Left lung (tissue), 4 donors: ENCODE measurements at regions not wholly inside any gene's neighbourhood (a gene's known extent, or its start where the extent isn't known, plus 50 kb on each side); places are given as distances from the start of the nearest gene placed in this dataset.
A peak's percentile ranks its signal among the peaks of the same experiment; 100 is the strongest.

Source experiments
- ATAC-seq: fragments of 200-7000 bp; cut with Tn5 transposase; one replicate; pipeline ENCODE4 v1.9.1; 2020; ENCODE audit warnings: moderate library complexity
- DNase-seq, 4 donors: peaks; one replicate each; pipeline ENCODE4 v3.0.0-alpha.2; 2013 to 2020
- H3K27ac ChIP-seq, 2 donors: fragments of 200-600 bp; sonication (generic) in 1 of 2; one replicate each; pipeline versions ENCODE4 v1.5.0 to v1.8.0; 2020 to 2021
- H3K27me3 ChIP-seq, 2 donors: fragments of 200-600 bp; sonication (generic) in 1 of 2; one replicate each; pipeline versions ENCODE4 v1.5.0 to v1.8.0; 2020 to 2021
- H3K36me3 ChIP-seq, 2 donors: fragments of 200-600 bp; sonication (generic) in 1 of 2; one replicate each; pipeline versions ENCODE4 v1.5.0 to v1.8.0; 2020 to 2021
- H3K4me1 ChIP-seq, 2 donors: fragments of 200-600 bp; one replicate each; pipeline ENCODE4 v1.8.0; 2021
- H3K4me3 ChIP-seq, 2 donors: fragments of 200-600 bp; sonication (generic) in 1 of 2; one replicate each; pipeline versions ENCODE4 v1.5.0 to v1.8.0; 2020 to 2021; ENCODE audit warnings: mild to moderate bottlenecking in 1 of 2
- H3K9me3 ChIP-seq, 2 donors: fragments of 200-600 bp; sonication (generic) in 1 of 2; one replicate each; pipeline versions ENCODE4 v1.5.0 to v1.8.0; 2020 to 2021
- CTCF ChIP-seq, 2 donors: fragments of 200-600 bp; sonication (generic) in 1 of 2; IDR thresholded peaks; one replicate each; pipeline versions ENCODE4 v1.5.0 to v1.8.0; 2021; ENCODE audit warnings: antibody characterized with exemption in 2 of 2
- intact Hi-C, 2 donors: fragments of 100-400 bp; cut with DNase I; formaldehyde crosslinking; loops; one replicate each; pipeline versions ENCODE4 v1.11.2 to v1.14.2; 2022
- donor health status: DM: no; HTN: yes; CAD: no.
- donor health status: DM: no; HTN: no; CAD: no.

DNA sequence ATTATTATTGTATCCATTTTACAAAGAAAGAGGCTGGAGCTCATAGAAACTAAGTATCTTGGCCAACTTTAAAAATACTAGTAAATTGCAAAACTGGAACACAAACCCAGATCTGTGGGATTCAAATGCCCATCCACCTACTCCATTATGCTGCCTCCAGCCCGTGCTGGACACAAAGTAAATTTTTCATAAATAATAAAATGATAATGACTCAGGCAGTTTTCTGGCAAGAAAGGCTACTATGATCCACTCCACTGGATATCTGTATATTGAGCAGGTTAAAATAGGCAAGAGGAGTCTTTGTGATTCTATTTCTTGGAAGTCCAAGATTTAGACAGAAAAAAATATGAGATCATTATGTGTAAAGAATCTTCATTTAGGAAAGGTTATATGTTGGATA is 138.3 kb upstream of the DUSP10 start:
- no peaks in the 10 kb centered on the region for H3K36me3 ChIP-seq
- no peaks in the 10 kb centered on the region for H3K9me3 ChIP-seq
- H3K4me1 ChIP-seq: no peaks in the 10 kb centered on the region
- no peak for ATAC-seq
- no peak for DNase-seq
- no peak for TF ChIP-seq CTCF (IDR thresholded peaks at IDR 0.05)
- intact Hi-C loops: no loop called here
- H3K27me3 ChIP-seq: no peaks in the 10 kb centered on the region
- H3K4me3 ChIP-seq: no peak overlapping the region
- H3K27ac ChIP-seq: no peak overlapping the region

GRCh38 chr1:221878134-221878533 is 136.2 kb upstream of the DUSP10 start:
- no peak for ATAC-seq
- no peaks in the 10 kb centered on the region for H3K9me3 ChIP-seq
- no peaks in the 10 kb centered on the region for H3K4me1 ChIP-seq
- H3K27me3 ChIP-seq: no peaks in the 10 kb centered on the region
- no peaks in the 10 kb centered on the region for H3K36me3 ChIP-seq
- no peak overlapping the region for H3K27ac ChIP-seq
- intact Hi-C loops: no loop called here
- DNase-seq: no peak
- no peak overlapping the region for H3K4me3 ChIP-seq
- TF ChIP-seq CTCF (IDR thresholded peaks at IDR 0.05): no peak

DNA sequence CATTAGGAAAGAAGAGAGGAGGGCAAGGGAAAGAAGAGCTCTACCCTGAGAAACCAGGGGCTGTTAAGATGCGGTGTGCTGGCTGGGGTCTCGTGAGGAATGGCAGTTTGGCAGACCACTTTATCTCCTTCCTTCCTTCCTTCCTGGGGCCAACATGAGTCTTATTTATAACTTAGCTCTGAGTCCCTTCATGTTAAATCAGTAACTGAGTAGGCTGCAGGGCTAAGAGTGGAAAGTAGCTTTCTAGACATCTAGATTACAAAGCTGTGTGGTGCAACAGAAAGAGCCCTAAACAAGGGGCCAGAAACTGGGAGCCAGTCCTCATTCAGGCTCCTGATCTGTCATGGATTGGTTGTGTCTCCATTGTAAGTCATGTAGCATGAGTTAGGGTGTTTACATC is 135.4 kb upstream of the DUSP10 start:
- no peak overlapping the region for H3K27ac ChIP-seq
- TF ChIP-seq CTCF (IDR thresholded peaks at IDR 0.05): no peak
- no peaks in the 10 kb centered on the region for H3K4me1 ChIP-seq
- no peak for DNase-seq
- H3K9me3 ChIP-seq: no peaks in the 10 kb centered on the region
- H3K27me3 ChIP-seq: no peaks in the 10 kb centered on the region
- ATAC-seq: no peak
- H3K4me3 ChIP-seq: no peak overlapping the region
- intact Hi-C loops: no loop called here
- no peaks in the 10 kb centered on the region for H3K36me3 ChIP-seq

- ATAC-seq (no peak), DNase-seq (peak in 1 of 4 donors; percentile 53)
- intact Hi-C loops: no loop called here
- no peaks in the 10 kb centered on the region for H3K9me3 ChIP-seq
- no peaks in the 10 kb centered on the region for H3K4me1 ChIP-seq
- no peak for TF ChIP-seq CTCF (IDR thresholded peaks at IDR 0.05)
- H3K4me3 ChIP-seq: no peak overlapping the region
- H3K36me3 ChIP-seq: no peaks in the 10 kb centered on the region
- no peak overlapping the region for H3K27ac ChIP-seq
- H3K27me3 ChIP-seq: no peaks in the 10 kb centered on the region
Measured at GRCh38 chr1:221875004-221875330, 133.1 kb upstream of the DUSP10 start.

GRCh38 chr1:221874285-221875003 is 132.6 kb upstream of the DUSP10 start:
- intact Hi-C loops: no loop called here

More at GRCh38 chr1:221874285-221875003, 132.6 kb upstream of the DUSP10 start:
- H3K4me1 ChIP-seq: no peaks in the 10 kb centered on the region
- no peaks in the 10 kb centered on the region for H3K27me3 ChIP-seq
- no peak for DNase-seq
- no peak overlapping the region for H3K4me3 ChIP-seq
- no peak for TF ChIP-seq CTCF (IDR thresholded peaks at IDR 0.05)
- no peaks in the 10 kb centered on the region for H3K36me3 ChIP-seq
- no peaks in the 10 kb centered on the region for H3K9me3 ChIP-seq
- no peak for ATAC-seq
- H3K27ac ChIP-seq: no peak overlapping the region
